BLaER1 treated with 17β-estradiol and CSF1 and Interleukin-3, amounts not matched to agents 10 nM and 100 nM (cell line): ENCODE measurements at regions not wholly inside any gene's neighbourhood (a gene's known extent, or its start where the extent isn't known, plus 50 kb on each side); places are given as distances from the start of the nearest gene placed in this dataset.

Source experiments
- H3K27ac ChIP-seq, 11 experiments: shearing (Covaris generic); formaldehyde crosslinking; 2 replicates each; pipeline ENCODE4 v1.8.1; 2022
- H3K27me3 ChIP-seq, 11 experiments: shearing (Covaris generic); formaldehyde crosslinking; 2 replicates each; pipeline ENCODE4 v1.8.1; 2022
- H3K36me3 ChIP-seq, 11 experiments: shearing (Covaris generic); formaldehyde crosslinking; 2 replicates each; pipeline ENCODE4 v1.8.1; 2022
- H3K4me1 ChIP-seq, 10 experiments: shearing (Covaris generic); formaldehyde crosslinking; 2 replicates each; pipeline ENCODE4 v1.8.1; 2022
- H3K4me2 ChIP-seq, 11 experiments: shearing (Covaris generic); formaldehyde crosslinking; 2 replicates each; pipeline ENCODE4 v1.8.1; 2022
- H3K4me3 ChIP-seq, 10 experiments: shearing (Covaris generic); formaldehyde crosslinking; 2 replicates each; pipeline ENCODE4 v1.8.1; 2022
- H3K9ac ChIP-seq, 11 experiments: shearing (Covaris generic); formaldehyde crosslinking; 2 replicates each; pipeline ENCODE4 v1.8.1; 2022
- H3K9me3 ChIP-seq, 11 experiments: shearing (Covaris generic); formaldehyde crosslinking; replicated peaks in 1 of 11; 2 replicates each; pipeline ENCODE4 v1.8.1; 2022
- H4K20me1 ChIP-seq, 11 experiments: shearing (Covaris generic); formaldehyde crosslinking; 2 replicates each; pipeline ENCODE4 v1.8.1; 2022
- Cebpa-rat ChIP-seq, 11 experiments: shearing (Covaris generic); IDR thresholded peaks; 2 replicates each; pipeline ENCODE4 v1.8.1; 2022

DNA sequence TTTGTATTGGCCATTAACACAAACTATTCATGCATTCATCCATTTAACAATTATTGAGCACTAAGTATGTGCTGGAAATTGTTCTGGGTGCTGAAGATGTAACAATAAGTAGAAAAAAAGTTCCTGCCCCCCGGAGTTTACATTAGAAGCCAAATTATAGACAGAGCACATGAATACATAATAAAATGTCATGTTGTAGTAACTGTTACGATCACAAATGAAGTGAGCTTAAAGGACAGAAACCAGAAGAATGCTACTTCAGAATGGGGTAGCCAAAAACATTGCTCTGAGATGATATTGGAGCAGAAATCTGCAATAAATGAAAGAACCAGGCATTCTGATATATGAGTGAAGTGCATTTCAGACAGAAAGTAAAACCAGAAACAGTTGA, 256.0 kb upstream of the SETBP1 start:
- no peaks in the 10 kb centered on the region for H3K27me3 ChIP-seq
- no peaks in the 10 kb centered on the region for H4K20me1 ChIP-seq
- no peak overlapping the region for H3K9ac ChIP-seq
- no peak for TF ChIP-seq Cebpa-rat (IDR thresholded peaks at IDR 0.05)
- H3K27ac ChIP-seq: no peak overlapping the region
- no peak overlapping the region for H3K4me2 ChIP-seq
- H3K9me3 ChIP-seq: peaks cover 0 to 18% (median 9%) of the 10 kb centered on the region in 11 experiments; a peak in 10 of 22 replicates
- no peaks in the 10 kb centered on the region for H3K36me3 ChIP-seq
- H3K4me1 ChIP-seq: no peaks in the 10 kb centered on the region
- H3K4me3 ChIP-seq: no peak overlapping the region

GRCh38 chr18:44425161-44425560, 255.5 kb upstream of the SETBP1 start:
- Histone ChIP-seq H3K27ac (no peak overlapping the region), H3K9ac (no peak overlapping the region), H3K4me2 (no peak overlapping the region), H3K9me3 (peaks cover 0 to 14% (median 9%) of the 10 kb centered on the region in 11 experiments; a peak in 10 of 22 replicates), H3K4me3 (no peak overlapping the region), H3K4me1 (no peaks in the 10 kb centered on the region), H3K36me3 (no peaks in the 10 kb centered on the region), H3K27me3 (no peaks in the 10 kb centered on the region), H4K20me1 (no peaks in the 10 kb centered on the region)
- no peak for TF ChIP-seq Cebpa-rat (IDR thresholded peaks at IDR 0.05)

DNA sequence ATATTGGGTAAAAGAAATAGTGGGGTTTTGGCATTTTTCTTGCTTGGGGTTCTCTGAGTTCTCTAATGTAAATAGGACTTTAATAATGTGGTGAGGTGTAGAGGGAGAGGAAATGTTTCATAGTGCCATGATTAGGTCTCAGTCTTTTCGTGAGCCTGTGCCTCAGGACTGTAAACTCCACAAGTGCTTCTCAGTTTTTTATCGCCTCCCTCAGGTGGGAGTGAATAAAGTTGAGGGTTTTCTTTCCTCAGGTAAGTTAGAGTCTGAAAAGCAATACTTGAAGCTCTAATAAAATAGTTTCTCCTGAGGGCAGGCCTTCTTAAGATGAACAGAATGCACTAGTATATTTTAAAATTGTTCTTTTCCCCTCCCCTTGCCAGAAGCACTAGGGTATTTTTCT, 243.1 kb upstream of the SETBP1 start:
- Histone ChIP-seq H3K9ac (no peak overlapping the region), H3K4me1 (no peaks in the 10 kb centered on the region), H3K36me3 (no peaks in the 10 kb centered on the region), H3K4me2 (no peak overlapping the region), H3K4me3 (no peak overlapping the region), H3K9me3 (no peaks in the 10 kb centered on the region), H3K27me3 (no peaks in the 10 kb centered on the region), H4K20me1 (no peaks in the 10 kb centered on the region), H3K27ac (no peak overlapping the region)
- TF ChIP-seq Cebpa-rat (IDR thresholded peaks at IDR 0.05): no peak

DNA sequence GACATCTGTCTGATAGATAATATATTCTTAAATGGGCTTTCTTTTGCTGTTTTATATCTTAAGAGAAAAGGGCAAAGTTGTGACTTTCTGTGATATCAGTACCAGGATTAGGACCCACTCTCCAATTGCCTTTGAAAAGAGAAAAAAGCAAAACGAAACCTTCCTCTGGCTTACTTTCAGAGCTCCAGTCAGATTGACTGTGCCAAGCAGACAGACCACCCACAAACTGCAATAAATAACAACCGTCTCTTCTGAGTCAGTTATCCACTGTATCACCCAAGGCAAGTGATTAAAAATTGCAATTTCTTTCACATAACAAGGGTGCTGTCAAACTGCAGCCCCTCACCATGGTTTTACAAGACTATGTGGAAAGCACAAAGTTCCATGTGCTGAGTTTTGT, 230.5 kb upstream of the SETBP1 start:
- no peak for TF ChIP-seq Cebpa-rat (IDR thresholded peaks at IDR 0.05)

GRCh38 chr18:44452346-44452745, 228.3 kb upstream of the SETBP1 start:
- no peaks in the 10 kb centered on the region for H3K27me3 ChIP-seq
- no peaks in the 10 kb centered on the region for H3K36me3 ChIP-seq
- H3K27ac ChIP-seq: no peak overlapping the region
- no peaks in the 10 kb centered on the region for H4K20me1 ChIP-seq
- H3K4me3 ChIP-seq: no peak overlapping the region
- peaks cover 8 to 25% (median 16%) of the 10 kb centered on the region in 10 experiments; a peak in 19 of 20 replicates for H3K4me1 ChIP-seq
- no peaks in the 10 kb centered on the region for H3K9me3 ChIP-seq
- no peak for TF ChIP-seq Cebpa-rat (IDR thresholded peaks at IDR 0.05)
- no peak overlapping the region for H3K9ac ChIP-seq
- no peak overlapping the region for H3K4me2 ChIP-seq

More for the DNA sequence above, 230.5 kb upstream of the SETBP1 start:
- Histone ChIP-seq H3K36me3 (no peaks in the 10 kb centered on the region), H3K9ac (peak overlapping the region in 2 of 11 experiments; percentile 17 to 41; a peak in 4 of 22 replicates), H4K20me1 (no peaks in the 10 kb centered on the region), H3K4me3 (peak overlapping the region in 2 of 10 experiments; percentile 2 to 4; a peak in 4 of 20 replicates), H3K4me2 (peak overlapping the region; percentile 46 to 85 (median 68); a peak in 21 of 22 replicates), H3K27ac (0 out of 22 replicates have a peak overlapping the region, but pooled peaks of 1 of the 11 experiments have one; percentile 24), H3K4me1 (peaks cover 8 to 25% (median 16%) of the 10 kb centered on the region in 10 experiments; a peak in 19 of 20 replicates), H3K9me3 (no peaks in the 10 kb centered on the region), H3K27me3 (no peaks in the 10 kb centered on the region)

DNA sequence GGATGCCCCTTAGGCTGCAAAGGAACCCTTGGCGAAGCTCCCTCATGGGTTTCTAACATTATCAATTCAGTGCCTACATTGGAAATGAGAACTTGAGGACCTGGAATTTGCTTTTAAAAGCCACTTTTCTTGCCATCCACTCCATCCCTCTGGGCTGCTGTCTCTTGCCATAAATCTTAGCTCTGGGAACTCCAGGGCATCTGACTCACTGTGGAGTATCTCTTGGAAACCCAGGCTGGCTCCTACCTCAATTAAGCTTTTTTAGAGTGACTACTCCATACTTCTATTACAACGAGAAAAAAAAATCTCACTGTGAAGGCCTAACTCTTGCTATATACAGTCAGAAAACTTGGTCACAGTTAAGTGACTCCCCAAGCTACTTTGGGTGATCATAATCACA, 227.2 kb upstream of the SETBP1 start:
- Histone ChIP-seq H3K4me3 (no peak overlapping the region), H3K27me3 (no peaks in the 10 kb centered on the region), H4K20me1 (no peaks in the 10 kb centered on the region), H3K9ac (no peak overlapping the region), H3K4me2 (no peak overlapping the region), H3K4me1 (peaks cover 8 to 25% (median 16%) of the 10 kb centered on the region in 10 experiments; a peak in 19 of 20 replicates), H3K9me3 (no peaks in the 10 kb centered on the region), H3K27ac (no peak overlapping the region), H3K36me3 (no peaks in the 10 kb centered on the region)
- no peak for TF ChIP-seq Cebpa-rat (IDR thresholded peaks at IDR 0.05)

DNA sequence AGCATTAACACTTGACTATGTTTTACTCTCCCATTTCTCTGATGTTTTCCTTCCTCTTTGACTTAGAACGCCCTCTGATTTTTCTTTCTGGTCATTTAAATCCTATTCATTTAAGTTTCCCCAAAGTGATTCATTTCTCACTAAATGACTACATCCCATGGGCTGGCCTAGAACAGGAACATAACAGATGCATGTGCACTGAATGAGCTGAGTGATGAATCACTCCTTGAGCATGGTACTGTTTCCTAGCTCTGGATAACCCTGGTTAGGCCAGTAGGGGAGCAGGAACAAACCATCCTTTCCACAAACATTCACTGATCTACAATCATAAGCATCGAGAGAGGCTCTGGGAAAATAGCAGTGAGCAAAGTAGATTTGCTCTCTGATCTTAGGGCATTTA, 221.9 kb upstream of the SETBP1 start:
- Histone ChIP-seq H3K9me3 (no peaks in the 10 kb centered on the region), H3K4me3 (no peak overlapping the region), H3K4me1 (no peaks in the 10 kb centered on the region), H3K9ac (no peak overlapping the region), H3K36me3 (no peaks in the 10 kb centered on the region), H4K20me1 (no peaks in the 10 kb centered on the region), H3K27ac (no peak overlapping the region), H3K4me2 (no peak overlapping the region), H3K27me3 (no peaks in the 10 kb centered on the region)
- no peak for TF ChIP-seq Cebpa-rat (IDR thresholded peaks at IDR 0.05)

GRCh38 chr18:44464398-44465180, 216.1 kb upstream of the SETBP1 start:
- no peak for TF ChIP-seq Cebpa-rat (IDR thresholded peaks at IDR 0.05)
- H3K9ac ChIP-seq: no peak overlapping the region
- no peak overlapping the region for H3K4me3 ChIP-seq

DNA sequence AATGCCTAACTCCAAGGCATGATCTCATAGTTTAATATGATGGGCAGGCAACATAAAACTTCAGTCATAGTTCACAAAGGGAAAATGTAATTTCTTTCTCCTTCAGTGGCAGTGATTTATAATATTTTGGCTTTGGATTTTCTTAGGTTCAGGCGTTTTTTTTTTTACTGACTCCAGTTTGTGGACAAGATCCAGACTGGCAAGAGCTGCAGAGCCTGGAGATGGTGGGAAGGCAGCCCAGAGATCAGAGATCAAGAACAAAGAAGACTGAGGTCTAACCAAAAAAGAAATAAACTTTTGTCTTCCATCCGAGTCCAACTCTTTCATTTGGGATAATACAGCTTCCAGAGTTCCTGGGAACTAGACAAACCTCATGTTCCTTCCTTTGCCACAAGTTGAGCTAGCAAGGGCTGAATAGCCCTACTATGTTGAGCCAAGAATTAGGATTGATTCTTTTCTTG, 215.3 kb upstream of the SETBP1 start:
- no peaks in the 10 kb centered on the region for H4K20me1 ChIP-seq
- no peak for TF ChIP-seq Cebpa-rat (IDR thresholded peaks at IDR 0.05)
- H3K4me3 ChIP-seq: no peak overlapping the region
- no peak overlapping the region for H3K9ac ChIP-seq
- H3K9me3 ChIP-seq: no peaks in the 10 kb centered on the region
- H3K27me3 ChIP-seq: no peaks in the 10 kb centered on the region
- H3K36me3 ChIP-seq: no peaks in the 10 kb centered on the region
- H3K27ac ChIP-seq: no peak overlapping the region
- H3K4me2 ChIP-seq: no peak overlapping the region
- no peaks in the 10 kb centered on the region for H3K4me1 ChIP-seq

More at GRCh38 chr18:44464398-44465180, 216.1 kb upstream of the SETBP1 start:
- Histone ChIP-seq H3K27ac (no peak overlapping the region), H3K9me3 (no peaks in the 10 kb centered on the region), H3K36me3 (no peaks in the 10 kb centered on the region), H3K4me2 (no peak overlapping the region), H3K4me1 (no peaks in the 10 kb centered on the region), H3K27me3 (no peaks in the 10 kb centered on the region), H4K20me1 (no peaks in the 10 kb centered on the region)

- Histone ChIP-seq H4K20me1 (no peaks in the 10 kb centered on the region), H3K4me1 (no peaks in the 10 kb centered on the region), H3K4me2 (no peak overlapping the region), H3K27ac (no peak overlapping the region), H3K36me3 (no peaks in the 10 kb centered on the region), H3K9ac (no peak overlapping the region), H3K9me3 (no peaks in the 10 kb centered on the region), H3K4me3 (no peak overlapping the region), H3K27me3 (no peaks in the 10 kb centered on the region)
- TF ChIP-seq Cebpa-rat (IDR thresholded peaks at IDR 0.05): no peak
Measured at GRCh38 chr18:44466997-44467396, 213.7 kb upstream of the SETBP1 start.
